GM20431 (cell line): ENCODE measurements at regions not wholly inside any gene's neighbourhood (a gene's known extent, or its start where the extent isn't known, plus 50 kb on each side); places are given as distances from the start of the nearest gene placed in this dataset.
"Not testable (repeated sequence)": the region's sequence is repeated elsewhere in the genome, so short reads cannot be mapped to it uniquely, and the experiment has no call there.

ENCODE experiments used
- in situ Hi-C: fragments of 300-500 bp; cut with MseI, MboI; formaldehyde crosslinking; loops from one replicate; pipeline ENCODE4 v1.15.0; 2020; ENCODE audit warnings: low sequenced_read_pairs; ENCODE audit not compliant: unreplicated experiment

GRCh38 chr12:46530373-46531056 lies 157.9 kb upstream of the SLC38A2 start:
- in situ Hi-C loops: no loop called here

DNA sequence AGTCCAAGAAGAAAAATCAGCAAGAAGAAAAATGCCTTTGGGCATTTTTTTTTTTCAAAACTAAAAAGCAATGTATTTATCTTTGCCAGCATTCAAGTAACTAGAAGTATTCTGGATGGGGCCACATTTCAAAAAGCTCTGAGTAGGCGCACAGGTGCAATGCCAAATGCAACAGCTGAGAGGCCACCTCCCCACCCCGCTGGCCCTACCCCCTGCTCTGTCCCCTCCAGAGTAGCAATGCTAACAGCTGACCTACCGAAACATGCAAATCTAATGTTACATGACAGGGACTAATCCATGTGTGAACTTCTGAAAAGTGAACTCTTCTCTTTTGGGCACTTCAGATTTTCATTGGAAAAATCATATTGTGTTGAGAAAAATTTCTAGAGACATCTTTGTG lies 153.7 kb upstream of the SLC38A2 start:
- in situ Hi-C loops: no loop called here

- in situ Hi-C loops: no loop called here
Observed at GRCh38 chr12:46524778-46525177, 152.2 kb upstream of the SLC38A2 start.

GRCh38 chr12:46523863-46524770 lies 151.5 kb upstream of the SLC38A2 start:
- in situ Hi-C loops: no loop called here

DNA sequence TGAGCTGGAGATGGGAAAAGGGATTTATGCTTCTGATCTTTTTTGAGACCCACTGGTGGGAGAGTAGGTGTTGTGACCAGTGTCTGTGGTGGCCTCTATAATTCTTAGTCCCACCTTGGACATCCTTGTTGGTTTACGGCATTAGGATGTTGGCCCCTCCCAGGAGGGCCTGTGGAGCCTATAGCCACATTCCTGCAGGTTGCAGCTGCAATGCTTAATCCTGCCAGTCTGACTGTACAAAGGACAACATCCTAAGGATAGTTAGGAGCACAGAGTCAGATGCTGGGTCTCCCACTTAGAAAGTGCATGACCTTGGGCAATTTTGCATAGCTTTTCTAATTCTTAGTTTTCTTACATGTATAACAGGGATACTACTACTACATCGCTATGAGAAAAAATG lies 150.9 kb upstream of the SLC38A2 start:
- in situ Hi-C loops: no loop called here

GRCh38 chr12:46522071-46522470 lies 149.5 kb upstream of the SLC38A2 start:
- in situ Hi-C loops: no loop called here

GRCh38 chr12:46521145-46521544 lies 148.6 kb upstream of the SLC38A2 start:
- in situ Hi-C loops: no loop called here

DNA sequence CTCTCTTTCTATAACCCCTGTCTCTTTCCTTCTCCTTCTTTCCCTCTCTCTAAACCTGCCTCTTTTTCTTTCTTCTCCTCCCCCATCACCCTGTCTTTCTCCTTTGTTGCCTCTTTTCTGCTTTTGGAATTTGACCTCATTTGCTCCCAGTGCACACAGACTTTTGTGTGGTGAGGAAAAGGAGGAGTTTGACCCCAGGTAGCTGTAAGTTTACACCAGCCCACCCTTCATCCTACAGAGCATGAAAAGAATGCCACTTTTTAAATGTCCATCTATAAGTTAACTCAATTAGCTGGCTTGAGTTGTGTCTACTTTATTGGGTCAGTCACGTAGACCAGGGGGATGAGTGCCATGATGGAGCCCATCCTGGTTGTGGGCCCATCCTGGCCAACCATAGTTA lies 146.8 kb upstream of the SLC38A2 start:
- in situ Hi-C loops: no loop called here

GRCh38 chr12:46518729-46519128 lies 146.2 kb upstream of the SLC38A2 start:
- in situ Hi-C loops: no loop called here

DNA sequence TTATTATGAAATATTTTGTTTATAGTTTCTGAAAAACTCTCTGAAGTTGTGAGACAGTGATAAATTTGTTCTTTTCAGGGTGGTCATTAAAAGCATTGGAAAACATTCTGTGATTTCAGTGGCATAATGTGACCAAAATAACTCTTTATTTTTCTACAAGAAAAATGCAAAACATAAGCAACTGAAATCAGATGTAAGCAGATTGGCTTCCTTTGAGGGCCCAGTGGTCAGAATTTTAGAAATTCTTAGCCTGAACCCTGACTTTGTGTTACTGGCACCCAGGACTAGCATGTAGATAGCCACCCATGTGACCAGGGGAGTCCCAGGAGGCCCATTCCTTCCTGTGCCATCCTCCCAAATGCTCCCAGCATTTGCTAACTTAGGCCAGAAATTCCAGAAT lies 145.6 kb upstream of the SLC38A2 start:
- in situ Hi-C loops: no loop called here

DNA sequence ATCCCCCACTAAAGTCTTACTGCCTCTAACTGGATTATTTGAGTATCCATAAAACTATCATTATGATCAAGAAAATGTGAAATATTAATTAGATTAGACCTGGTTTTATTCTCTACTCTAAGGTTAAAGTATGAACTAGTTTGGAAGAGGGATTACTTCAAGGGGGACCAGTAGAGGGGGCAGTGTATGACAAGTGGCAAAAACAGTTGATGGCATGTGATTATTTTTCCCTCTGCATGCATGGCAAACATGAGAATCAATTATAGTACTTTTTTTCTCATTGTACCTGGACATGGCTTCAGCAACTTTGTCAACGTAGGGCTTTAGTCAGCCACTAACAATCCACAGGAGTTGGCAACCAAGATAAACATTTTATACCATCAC lies 145.0 kb upstream of the SLC38A2 start:
- in situ Hi-C loops: no loop called here

DNA sequence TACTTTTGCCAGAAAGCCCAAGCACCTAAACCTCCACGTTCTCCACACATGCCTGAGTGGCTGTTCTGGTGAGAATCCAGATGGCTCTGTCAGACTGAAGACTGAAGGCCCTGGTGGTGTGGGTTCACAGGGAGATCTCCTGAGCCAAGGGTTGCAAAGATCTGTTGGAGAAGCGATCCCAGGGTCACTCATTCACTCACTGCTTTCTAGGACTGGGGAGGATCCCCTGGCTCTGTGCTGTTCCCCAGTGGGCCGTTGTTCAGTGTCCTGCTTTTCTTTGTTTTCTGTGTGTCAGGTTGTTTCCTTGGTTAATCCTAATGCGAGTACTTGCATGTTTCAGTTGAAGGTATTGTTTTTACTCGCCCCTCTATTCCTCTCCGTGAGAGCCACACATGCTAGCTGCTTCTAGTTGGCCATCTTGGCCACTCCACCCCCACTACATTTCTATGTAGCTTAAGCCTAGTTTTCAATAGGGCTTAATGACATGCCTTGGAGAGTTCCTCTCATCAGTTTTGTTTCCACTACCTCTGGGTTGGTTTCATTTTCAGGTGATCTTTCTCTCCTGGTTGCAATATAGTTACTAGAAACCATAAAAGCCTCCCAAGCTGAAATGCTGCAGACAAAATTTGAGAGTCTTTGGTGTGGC lies 144.5 kb upstream of the SLC38A2 start:
- in situ Hi-C loops: no loop called here

- in situ Hi-C loops: no loop called here
Observed at GRCh38 chr12:46516238-46516932, 143.8 kb upstream of the SLC38A2 start.

DNA sequence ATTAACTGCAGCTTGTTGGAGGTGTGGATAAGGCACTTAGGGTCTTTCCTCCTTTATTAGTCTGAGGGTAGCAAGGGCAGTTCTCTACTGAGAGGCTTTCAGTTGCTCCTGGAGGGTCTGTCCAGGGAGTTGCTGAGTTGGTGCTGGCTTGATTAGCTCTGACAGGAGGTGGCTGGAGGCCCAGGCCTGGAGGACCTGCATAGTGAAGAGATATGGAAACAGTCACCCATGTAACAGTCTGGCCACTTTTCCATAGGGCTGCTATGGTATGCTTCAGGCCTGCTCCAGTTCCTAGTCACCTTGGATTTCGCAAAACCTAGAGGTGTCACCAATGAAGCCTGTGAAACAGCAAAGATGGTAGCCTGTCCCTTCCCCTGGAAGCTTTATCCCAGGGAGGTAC lies 143.3 kb upstream of the SLC38A2 start:
- in situ Hi-C loops: no loop called here

GRCh38 chr12:46514886-46515285 lies 142.3 kb upstream of the SLC38A2 start:
- in situ Hi-C loops: no loop called here

DNA sequence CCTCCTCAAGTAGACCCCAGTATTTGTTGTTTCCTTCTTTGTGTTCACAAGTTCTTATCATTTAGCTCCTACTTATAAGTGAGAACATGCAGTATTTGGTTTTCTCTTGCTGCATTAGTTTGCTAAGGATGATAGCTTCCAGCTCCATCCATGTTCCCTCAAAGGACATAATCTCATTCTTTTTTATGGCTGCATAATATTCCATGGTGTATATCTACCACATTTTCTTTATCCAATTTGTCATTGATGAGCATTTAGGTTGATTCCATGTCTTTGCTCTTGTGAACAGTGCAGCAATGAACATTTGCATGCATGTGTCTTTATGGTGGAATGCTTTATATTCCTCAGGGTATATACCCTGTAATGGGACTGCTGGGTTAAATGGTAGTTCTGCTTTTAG lies 137.7 kb upstream of the SLC38A2 start:
- in situ Hi-C loops: not testable (repeated sequence)

DNA sequence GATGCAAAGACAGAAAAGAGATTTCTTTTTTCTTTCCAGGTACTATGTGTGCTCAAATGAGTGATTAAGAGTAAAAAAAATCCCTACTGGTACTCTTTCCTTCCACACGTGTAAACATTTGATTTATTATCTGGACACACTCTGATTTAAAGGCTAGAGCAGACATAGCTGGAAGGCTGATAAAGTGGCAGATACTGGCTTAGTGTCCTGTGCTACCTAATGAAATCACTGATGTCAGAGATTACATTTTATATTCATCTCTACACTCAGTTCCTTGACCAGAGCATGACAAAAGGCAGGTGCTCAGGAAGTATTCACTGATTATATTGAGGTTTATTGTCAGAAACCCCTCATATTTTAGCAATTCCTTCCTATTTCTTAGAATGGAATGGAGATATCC lies 136.6 kb upstream of the SLC38A2 start:
- in situ Hi-C loops: no loop called here

DNA sequence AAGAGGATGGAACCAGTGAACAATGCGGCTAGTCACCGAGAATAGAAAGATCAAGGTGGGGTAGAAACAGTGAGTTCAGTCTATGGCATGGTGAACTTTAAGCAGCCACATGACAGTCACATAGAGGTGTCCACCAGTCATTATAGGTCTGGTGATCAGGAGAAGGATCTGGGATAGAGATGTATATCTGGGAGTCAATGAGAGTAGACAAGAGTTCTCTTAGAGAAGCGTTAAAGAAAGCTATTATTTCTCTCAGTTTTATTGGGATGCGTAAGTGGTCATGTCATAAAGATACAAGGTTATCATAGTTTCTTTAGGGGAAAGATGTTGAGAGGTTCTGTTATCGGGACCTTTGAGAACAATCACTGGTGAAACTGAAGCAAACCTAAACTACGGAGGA lies 136.1 kb upstream of the SLC38A2 start:
- in situ Hi-C loops: no loop called here

DNA sequence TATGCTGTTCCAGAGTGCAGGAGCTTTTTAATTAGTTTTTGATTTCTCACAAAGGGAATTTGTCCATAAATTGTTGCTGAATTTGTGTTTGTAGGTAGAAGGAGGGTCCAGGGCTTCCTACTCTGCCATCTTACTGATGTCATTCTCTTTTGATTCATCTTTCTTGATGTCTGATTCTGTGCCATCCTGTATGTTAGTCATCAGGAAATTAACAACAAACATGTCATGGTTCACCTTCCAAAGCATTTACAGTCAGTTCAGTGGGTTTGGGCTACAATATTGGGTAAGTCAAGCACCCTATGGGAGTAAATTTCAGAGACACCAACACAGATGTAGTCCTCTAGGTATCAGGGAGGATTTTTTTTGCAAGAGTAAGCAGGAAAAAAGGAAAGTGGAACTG lies 135.2 kb upstream of the SLC38A2 start:
- in situ Hi-C loops: no loop called here

DNA sequence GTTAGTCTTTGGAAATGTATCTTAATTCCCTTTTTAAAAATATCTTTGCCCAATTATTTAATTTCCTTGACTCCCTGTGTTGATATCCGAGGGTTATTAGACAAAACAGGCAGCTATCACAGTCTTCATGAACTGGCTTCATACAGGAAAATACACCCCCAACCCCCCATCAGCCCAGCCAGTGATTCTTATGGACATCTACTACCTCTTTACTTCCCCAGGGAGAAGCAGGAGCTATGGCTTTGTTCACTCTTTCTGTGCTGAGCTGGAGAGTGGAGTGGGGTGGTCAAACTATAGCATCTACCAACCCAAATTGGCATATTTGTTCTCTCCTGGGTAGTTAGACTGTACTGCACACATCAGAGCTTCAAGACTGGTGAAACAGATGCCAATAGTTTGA lies 134.4 kb upstream of the SLC38A2 start:
- in situ Hi-C loops: no loop called here

DNA sequence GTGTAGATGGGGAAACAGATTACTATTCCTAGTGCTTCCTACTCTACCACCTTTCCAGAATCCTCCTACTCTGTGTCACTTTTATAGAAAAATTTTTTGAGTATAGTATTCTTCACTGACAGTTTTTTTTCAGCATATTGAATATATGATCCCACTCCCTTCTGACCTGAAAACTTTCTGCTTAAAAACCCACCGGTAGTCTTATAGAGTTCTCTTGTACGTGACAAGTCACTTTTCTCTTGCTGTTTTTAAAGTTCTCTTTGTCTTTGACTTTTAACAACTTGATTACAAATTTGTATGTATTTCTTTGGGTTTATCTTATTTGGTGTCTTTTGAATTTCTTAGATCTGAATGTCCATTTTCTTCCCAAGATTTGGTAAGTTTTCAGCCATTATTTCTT lies 133.6 kb upstream of the SLC38A2 start:
- in situ Hi-C loops: no loop called here
